A549 (cell line): ENCODE measurements at regions not wholly inside any gene's neighbourhood (a gene's known extent, or its start where the extent isn't known, plus 50 kb on each side); places are given as distances from the start of the nearest gene placed in this dataset.

ENCODE experiments used
- ATAC-seq, 2 experiments: fragments of 200-7000 bp in 1 of 2; fragments of >200 bp in 1 of 2; cut with Nextera tagmentation in 1 of 2; cut with Tn5 transposase in 1 of 2; 3 replicates each; pipeline versions ENCODE4 v1.8.0 to v1.9.1; 2018 to 2020; ENCODE audit warnings: mild to moderate bottlenecking in 1 of 2, moderate library complexity in 1 of 2
- CTCF ChIA-PET: fragments of 300-600 bp; sonication (Branson Sonifier 250); formaldehyde crosslinking; extraction: SDS; loops from one replicate; lab custom pipeline; 2021; ENCODE audit warnings: antibody characterized with exemption, inconsistent platforms; lab: Yijun Ruan, JAX
- POLR2A ChIA-PET: fragments of 350-600 bp; formaldehyde crosslinking; extraction: SDS; loops from one replicate; lab custom pipeline; 2021; ENCODE audit warnings: antibody characterized with exemption, inconsistent platforms; lab: Yijun Ruan, JAX
- DNase-seq, 2 experiments: peaks; one replicate each; pipeline versions ENCODE4 v3.0.0 to v3.0.0-alpha.2; 2011 to 2016; ENCODE audit warnings: low read depth in 1 of 2, low spot score in 1 of 2
- FAIRE-seq: peaks from 2 replicates; lab custom pipeline; 2011; peaks lifted over from hg19 to GRCh38; lab: Jason Lieb, UNC
- H3K27ac ChIP-seq, 2 experiments: fragments of >200 bp; sonication (Bioruptor Twin); formaldehyde crosslinking; 3 replicates each; pipeline ENCODE4 v1.5.1; 2016 to 2017
- H3K4me1 ChIP-seq: fragments of >200 bp; sonication (Bioruptor Twin); formaldehyde crosslinking; 3 replicates; pipeline ENCODE4 v1.6.1; 2016
- H3K4me2 ChIP-seq: fragments of >200 bp; sonication (Bioruptor Twin); formaldehyde crosslinking; 3 replicates; pipeline ENCODE4 v1.6.1; 2016
- H3K4me3 ChIP-seq: fragments of >200 bp; sonication (Bioruptor Twin); formaldehyde crosslinking; 3 replicates; pipeline ENCODE4 v1.5.1; 2016
- H3K9me3 ChIP-seq: fragments of >200 bp; sonication (Bioruptor Twin); formaldehyde crosslinking; 3 replicates; pipeline ENCODE4 v1.6.1; 2016
- CBX2 ChIP-seq: fragments of 200-600 bp; sonication (generic); IDR thresholded peaks from 2 replicates; pipeline ENCODE4 v1.6.1; 2016; ENCODE audit warnings: low read depth, mild to moderate bottlenecking, borderline replicate concordance
- CBX8 ChIP-seq: fragments of 200-600 bp; sonication (generic); IDR thresholded peaks from 2 replicates; pipeline ENCODE4 v1.6.1; 2016
- CHD4 ChIP-seq: fragments of 200-600 bp; sonication (generic); IDR thresholded peaks from 2 replicates; pipeline ENCODE4 v1.6.1; 2016; ENCODE audit warnings: antibody characterized with exemption, mild to moderate bottlenecking, borderline replicate concordance
- EHMT2 ChIP-seq: fragments of 200-600 bp; sonication (generic); IDR thresholded peaks from 2 replicates; pipeline ENCODE4 v1.6.1; 2016; ENCODE audit warnings: antibody characterized with exemption, low read depth, mild to moderate bottlenecking, moderate library complexity
- EP300 ChIP-seq, 2 experiments: fragments of >200 bp; sonication (Bioruptor Twin); formaldehyde crosslinking; IDR thresholded peaks; 2 replicates in 1 of 2; 3 replicates in 1 of 2; pipeline ENCODE4 v1.6.1; 2016 to 2017
- ESRRA ChIP-seq: fragments of 150-350 bp; IDR thresholded peaks from 2 replicates; pipeline ENCODE4 v1.6.1; 2014; ENCODE audit warnings: mild to moderate bottlenecking, low read length, borderline replicate concordance
- FOSL2 ChIP-seq, 2 experiments: fragments of 450-650 bp in 1 of 2; fragments of >200 bp in 1 of 2; sonication (Bioruptor Twin) in 1 of 2; formaldehyde crosslinking; IDR thresholded peaks; 2 replicates each; pipeline versions ENCODE4 v1.5.0 to v1.6.1; 2016 to 2020; ENCODE audit warnings: mild to moderate bottlenecking in 1 of 2, moderate library complexity in 1 of 2
- HES2 ChIP-seq: fragments of >200 bp; sonication (Bioruptor Twin); formaldehyde crosslinking; IDR thresholded peaks from 2 replicates; pipeline ENCODE4 v1.6.1; 2016
- HOXA7 ChIP-seq: fragments of 250-450 bp; sonication (Bioruptor Pico); IDR thresholded peaks from 2 replicates; pipeline ENCODE4 v1.5.0; 2020; ENCODE audit warnings: mild to moderate bottlenecking, moderate library complexity
- MYC ChIP-seq: IDR thresholded peaks from 2 replicates; pipeline ENCODE4 v1.6.1; 2012; ENCODE audit warnings: mild to moderate bottlenecking, inconsistent platforms, low read length, improper control_type of control experiment, borderline replicate concordance
- NFE2L2 ChIP-seq: fragments of 150-350 bp; conservative IDR thresholded peaks from 2 replicates; pipeline ENCODE4 v1.6.1; 2014; ENCODE audit warnings: low read length
- NPAS2 ChIP-seq: fragments of 250-450 bp; sonication (Bioruptor Pico); IDR thresholded peaks from 2 replicates; pipeline ENCODE4 v1.8.0; 2022; ENCODE audit warnings: mild to moderate bottlenecking, moderate library complexity, borderline replicate concordance
- PHF8 ChIP-seq: fragments of 200-600 bp; sonication (generic); IDR thresholded peaks from 2 replicates; pipeline ENCODE4 v1.6.1; 2016; ENCODE audit warnings: low read depth, mild to moderate bottlenecking, antibody characterized with exemption, moderate library complexity, borderline replicate concordance
- POLR2A ChIP-seq: IDR thresholded peaks from 2 replicates; pipeline ENCODE4 v1.6.1; 2012; ENCODE audit warnings: mild to moderate bottlenecking, low read length
- POLR2AphosphoS2 ChIP-seq: conservative IDR thresholded peaks from 2 replicates; pipeline ENCODE4 v1.6.1; 2012; ENCODE audit warnings: low read length, improper control_type of control experiment, inconsistent platforms
- RFX5 ChIP-seq: fragments of 450-650 bp; IDR thresholded peaks from 2 replicates; pipeline ENCODE4 v1.7.1; 2014; ENCODE audit warnings: antibody characterized with exemption, mild to moderate bottlenecking, moderate library complexity
- RNF2 ChIP-seq: fragments of 200-600 bp; sonication (generic); IDR thresholded peaks from 2 replicates; pipeline ENCODE4 v1.6.1; 2016; ENCODE audit warnings: low read depth, mild to moderate bottlenecking, antibody characterized with exemption, moderate library complexity, borderline replicate concordance
- SMC3 ChIP-seq: fragments of >200 bp; sonication (Bioruptor Twin); formaldehyde crosslinking; IDR thresholded peaks from 3 replicates; pipeline ENCODE4 v1.6.1; 2018; ENCODE audit warnings: inconsistent platforms
- SREBF2 ChIP-seq: fragments of 450-650 bp; IDR thresholded peaks from 2 replicates; pipeline ENCODE4 v1.6.1; 2014; ENCODE audit warnings: mild to moderate bottlenecking, moderate library complexity
- TFCP2L1 ChIP-seq: fragments of 250-450 bp; sonication (Bioruptor Pico); IDR thresholded peaks from 2 replicates; pipeline ENCODE4 v1.5.0; 2021; ENCODE audit warnings: mild to moderate bottlenecking
- TP53 ChIP-seq: fragments of 250-450 bp; sonication (Bioruptor Pico); IDR thresholded peaks from 2 replicates; pipeline ENCODE4 v1.5.0; 2021; ENCODE audit warnings: mild to moderate bottlenecking, moderate library complexity
- ZSCAN20 ChIP-seq: fragments of 250-450 bp; sonication (Bioruptor Pico); IDR thresholded peaks from 2 replicates; pipeline ENCODE4 v1.8.0; 2022; ENCODE audit warnings: mild to moderate bottlenecking, moderate library complexity
- WGBS: methylation state at CpG from one replicate; pipeline ENCODE4 v1.1.6; 2017; ENCODE audit errors: missing lambda C conversion rate; 5-methylcytosine and 5-hydroxymethylcytosine counted together
- TF ChIP-seq, protein P1 (sequence below): fragments of 200-600 bp; sonication (generic); IDR thresholded peaks from 2 replicates; pipeline ENCODE4 v1.6.1; 2016; ENCODE audit warnings: antibody characterized with exemption, mild to moderate bottlenecking, moderate library complexity

DNA sequence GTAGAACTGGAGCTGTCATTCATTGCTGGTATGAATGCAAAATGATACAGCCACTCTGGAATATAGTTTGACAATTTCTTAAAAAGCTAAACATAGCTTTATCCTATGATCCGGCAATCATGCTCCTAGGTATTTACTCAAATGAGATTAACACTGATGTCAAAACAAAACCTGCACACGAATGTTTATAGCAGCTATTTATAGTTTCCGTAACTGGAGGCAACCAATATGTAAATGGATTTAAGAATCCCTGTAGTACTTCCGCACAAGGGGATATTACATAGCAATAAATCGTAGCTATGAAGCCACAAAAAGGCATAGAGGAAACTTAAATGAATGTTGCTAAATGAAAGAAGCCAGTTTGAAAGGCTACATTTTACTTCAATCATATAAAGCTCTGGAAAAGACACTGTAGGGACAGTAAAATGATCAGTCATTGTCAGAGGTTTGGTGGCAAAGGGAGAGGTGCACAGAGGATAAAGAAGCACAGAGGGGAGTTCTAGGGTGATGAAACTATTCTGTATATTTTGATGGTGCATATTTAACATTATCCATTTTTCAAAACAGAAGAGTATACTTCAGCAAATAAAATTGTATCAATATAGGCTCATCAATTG lies 1893.0 kb upstream of the PCDH20 start:
- 55% methylated on average over 5 of the region's 5 CpGs for WGBS
- no peak for ATAC-seq
- POLR2A ChIA-PET = no interaction called here

GRCh38 chr13:63307228-63307627 lies 1891.6 kb upstream of the PCDH20 start:
- CTCF ChIA-PET = no interaction called here
- H3K9me3 ChIP-seq = no peaks in the 10 kb centered on the region
- POLR2A ChIA-PET = no interaction called here
- H3K4me1 ChIP-seq = no peaks in the 10 kb centered on the region
- FAIRE-seq = no peak
- 20% methylated on average over 3 of the region's 3 CpGs for WGBS
- TF ChIP-seq POLR2AphosphoS2 (no peak), PHF8 (no peak), HOXA7 (CRISPR knock-in tag) (no peak), TFCP2L1 (CRISPR knock-in tag) (no peak), CBX2 (no peak), CHD4 (no peak), FOSL2 (IDR thresholded peaks at IDR 0.05) (no peak), FOSL2 (CRISPR knock-in tag; IDR thresholded peaks at IDR 0.05) (no peak), ESRRA (no peak), SREBF2 (no peak), TP53 (CRISPR knock-in tag) (no peak), ZSCAN20 (no peak), CBX8 (no peak), SMC3 (no peak), NFE2L2 (no peak), NPAS2 (no peak), RFX5 (no peak), HES2 (no peak)
- TF ChIP-seq, protein P1, sequence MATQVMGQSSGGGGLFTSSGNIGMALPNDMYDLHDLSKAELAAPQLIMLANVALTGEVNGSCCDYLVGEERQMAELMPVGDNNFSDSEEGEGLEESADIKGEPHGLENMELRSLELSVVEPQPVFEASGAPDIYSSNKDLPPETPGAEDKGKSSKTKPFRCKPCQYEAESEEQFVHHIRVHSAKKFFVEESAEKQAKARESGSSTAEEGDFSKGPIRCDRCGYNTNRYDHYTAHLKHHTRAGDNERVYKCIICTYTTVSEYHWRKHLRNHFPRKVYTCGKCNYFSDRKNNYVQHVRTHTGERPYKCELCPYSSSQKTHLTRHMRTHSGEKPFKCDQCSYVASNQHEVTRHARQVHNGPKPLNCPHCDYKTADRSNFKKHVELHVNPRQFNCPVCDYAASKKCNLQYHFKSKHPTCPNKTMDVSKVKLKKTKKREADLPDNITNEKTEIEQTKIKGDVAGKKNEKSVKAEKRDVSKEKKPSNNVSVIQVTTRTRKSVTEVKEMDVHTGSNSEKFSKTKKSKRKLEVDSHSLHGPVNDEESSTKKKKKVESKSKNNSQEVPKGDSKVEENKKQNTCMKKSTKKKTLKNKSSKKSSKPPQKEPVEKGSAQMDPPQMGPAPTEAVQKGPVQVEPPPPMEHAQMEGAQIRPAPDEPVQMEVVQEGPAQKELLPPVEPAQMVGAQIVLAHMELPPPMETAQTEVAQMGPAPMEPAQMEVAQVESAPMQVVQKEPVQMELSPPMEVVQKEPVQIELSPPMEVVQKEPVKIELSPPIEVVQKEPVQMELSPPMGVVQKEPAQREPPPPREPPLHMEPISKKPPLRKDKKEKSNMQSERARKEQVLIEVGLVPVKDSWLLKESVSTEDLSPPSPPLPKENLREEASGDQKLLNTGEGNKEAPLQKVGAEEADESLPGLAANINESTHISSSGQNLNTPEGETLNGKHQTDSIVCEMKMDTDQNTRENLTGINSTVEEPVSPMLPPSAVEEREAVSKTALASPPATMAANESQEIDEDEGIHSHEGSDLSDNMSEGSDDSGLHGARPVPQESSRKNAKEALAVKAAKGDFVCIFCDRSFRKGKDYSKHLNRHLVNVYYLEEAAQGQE = no peak
- TF ChIP-seq, all 56 proteins: peak for 0
- Histone ChIP-seq H3K27ac (no peak overlapping the region), H3K4me2 (no peak overlapping the region), H3K4me3 (no peak overlapping the region)
- no peak for DNase-seq
- no peak for ATAC-seq

More for the DNA sequence above, 1893.0 kb upstream of the PCDH20 start:
- Histone ChIP-seq H3K9me3 (no peaks in the 10 kb centered on the region), H3K4me1 (no peaks in the 10 kb centered on the region), H3K4me2 (no peak overlapping the region), H3K27ac (no peak overlapping the region), H3K4me3 (no peak overlapping the region)
- FAIRE-seq (no peak), DNase-seq (no peak)
- TF ChIP-seq EHMT2 (no peak), MYC (no peak)
- CTCF ChIA-PET = no interaction called here

GRCh38 chr13:63305641-63306133 lies 1890.0 kb upstream of the PCDH20 start:
- H3K4me3 ChIP-seq = no peak overlapping the region
- DNase-seq (no peak), FAIRE-seq (no peak), ATAC-seq (no peak)
- ChIA-PET POLR2A (no interaction called here), CTCF (interaction anchor here (0.6 kb wide), 1 partner anchor 808 kb away, joined by 3 read pairs; no protein-coding TSS in a partner anchor)
- TF ChIP-seq EP300 (IDR thresholded peaks at IDR 0.05) (no peak), RNF2 (no peak), TFCP2L1 (CRISPR knock-in tag) (no peak), ESRRA (no peak), POLR2A (no peak), SREBF2 (no peak), POLR2AphosphoS2 (no peak), CBX2 (no peak)
- whole genome bisulfite sequencing = 88% methylated on average over 11 of the region's 40 CpGs
- H3K9me3 ChIP-seq = no peaks in the 10 kb centered on the region
- H3K27ac ChIP-seq = no peak overlapping the region
- H3K4me2 ChIP-seq = no peak overlapping the region
- no peaks in the 10 kb centered on the region for H3K4me1 ChIP-seq
